Keratinocyte (primary cell): ENCODE measurements at regions not wholly inside any gene's neighbourhood (a gene's known extent, or its start where the extent isn't known, plus 50 kb on each side); places are given as distances from the start of the nearest gene placed in this dataset.

Experiments used
- DNase-seq: peaks from one replicate; pipeline ENCODE4 v3.0.0-alpha.2; 2011; ENCODE audit warnings: low read depth, missing footprints, low spot score
- FAIRE-seq: peaks from 2 replicates; lab custom pipeline; 2011; peaks lifted over from hg19 to GRCh38; lab: Jason Lieb, UNC
- H2AFZ ChIP-seq: 2 replicates; pipeline ENCODE4 v1.6.0; 2012; ENCODE audit warnings: low read length, control low read depth, inconsistent platforms; ENCODE audit not compliant: control insufficient read depth
- H3K27ac ChIP-seq: 2 replicates; pipeline ENCODE4 v1.5.1; 2011; ENCODE audit warnings: low read length; ENCODE audit not compliant: control insufficient read depth, insufficient read depth
- H3K27me3 ChIP-seq: 3 replicates; pipeline ENCODE4 v1.6.0; 2011; ENCODE audit warnings: low read length; ENCODE audit not compliant: control insufficient read depth, insufficient read depth; ENCODE audit errors: extremely low read depth
- H3K36me3 ChIP-seq, 2 experiments: 2 replicates in 1 of 2; 3 replicates in 1 of 2; pipeline ENCODE4 v1.5.1; 2011; ENCODE audit warnings: low read length in 2 of 2, mild to moderate bottlenecking in 1 of 2; ENCODE audit not compliant: control insufficient read depth in 2 of 2, insufficient read depth in 2 of 2; ENCODE audit errors: extremely low read depth in 1 of 2
- H3K4me1 ChIP-seq: 3 replicates; pipeline ENCODE4 v1.5.1; 2011; ENCODE audit warnings: low read length; ENCODE audit not compliant: control insufficient read depth, insufficient read depth; ENCODE audit errors: extremely low read depth
- H3K4me2 ChIP-seq: 3 replicates; pipeline ENCODE4 v1.6.0; 2011; ENCODE audit warnings: low read depth, low read length; ENCODE audit not compliant: control insufficient read depth, insufficient read depth; ENCODE audit errors: extremely low read depth
- H3K4me3 ChIP-seq, 3 experiments: fragments of 200-600 bp in 1 of 3; sonication (generic) in 1 of 3; 2 replicates in 2 of 3; 3 replicates in 1 of 3; pipeline ENCODE4 v1.5.1; 2011 to 2016; ENCODE audit warnings: low read length in 3 of 3, mild to moderate bottlenecking in 3 of 3, control low read depth in 2 of 3, inconsistent platforms in 1 of 3, low read depth in 1 of 3, mixed read lengths in 1 of 3, mixed run types in 1 of 3, moderate library complexity in 1 of 3; ENCODE audit not compliant: control insufficient read depth in 2 of 3, insufficient read depth in 2 of 3; ENCODE audit errors: extremely low read depth in 1 of 3
- H3K79me2 ChIP-seq: 2 replicates; pipeline ENCODE4 v1.6.0; 2012; ENCODE audit warnings: low read length; ENCODE audit not compliant: control insufficient read depth, insufficient read depth
- H3K9ac ChIP-seq: 3 replicates; pipeline ENCODE4 v1.6.0; 2011; ENCODE audit warnings: low read length; ENCODE audit not compliant: control insufficient read depth, insufficient read depth; ENCODE audit errors: extremely low read depth
- H3K9me1 ChIP-seq: 3 replicates; pipeline ENCODE4 v1.6.0; 2011; ENCODE audit warnings: low read length; ENCODE audit not compliant: control insufficient read depth, insufficient read depth; ENCODE audit errors: extremely low read depth
- H3K9me3 ChIP-seq: 2 replicates; pipeline ENCODE4 v1.5.1; 2012; ENCODE audit warnings: low read depth, low read length; ENCODE audit not compliant: control insufficient read depth
- H4K20me1 ChIP-seq: 3 replicates; pipeline ENCODE4 v1.6.0; 2011; ENCODE audit warnings: low read length; ENCODE audit not compliant: control insufficient read depth, insufficient read depth; ENCODE audit errors: extremely low read depth
- EZH2 ChIP-seq: IDR thresholded peaks from one replicate; pipeline ENCODE4 v1.6.1; 2012; ENCODE audit warnings: inconsistent platforms, mild to moderate bottlenecking, low read length, moderate library complexity
- dilution Hi-C: fragments of 300-500 bp; cut with MboI; formaldehyde crosslinking; loops from one replicate; pipeline ENCODE4 v1.7.0; 2020; ENCODE audit warnings: low sequenced_read_pairs; ENCODE audit not compliant: extremely low pct_ligation_motif_present
- TF ChIP-seq, protein P1 (sequence below), 3 experiments: IDR thresholded peaks in 1 of 3; conservative IDR thresholded peaks in 1 of 3; optimal IDR thresholded peaks in 1 of 3; 2 replicates in 2 of 3; 3 replicates in 1 of 3; pipeline versions ENCODE3 to v1.5.1; 2011; ENCODE audit warnings: low read length in 3 of 3, mild to moderate bottlenecking in 3 of 3, moderate library complexity in 2 of 3, control low read depth in 1 of 3, inconsistent platforms in 1 of 3; ENCODE audit not compliant: insufficient read depth in 2 of 3; ENCODE audit errors: extremely low read depth in 1 of 3

- H3K27ac ChIP-seq: no peak overlapping the region
- H3K4me2 ChIP-seq: no peak overlapping the region
- H3K9me1 ChIP-seq: no peaks in the 10 kb centered on the region
- H3K36me3 ChIP-seq: no peaks in the 10 kb centered on the region
- no peak for DNase-seq
- no peak overlapping the region for H3K9ac ChIP-seq
- no peak overlapping the region for H3K4me3 ChIP-seq
- FAIRE-seq: no peak
- no peaks in the 10 kb centered on the region for H3K9me3 ChIP-seq
- no peaks in the 10 kb centered on the region for H4K20me1 ChIP-seq
- dilution Hi-C loops: no loop called here
- no peaks in the 10 kb centered on the region for H3K4me1 ChIP-seq
- H2AFZ ChIP-seq: no peak overlapping the region
- TF ChIP-seq, protein P1, sequence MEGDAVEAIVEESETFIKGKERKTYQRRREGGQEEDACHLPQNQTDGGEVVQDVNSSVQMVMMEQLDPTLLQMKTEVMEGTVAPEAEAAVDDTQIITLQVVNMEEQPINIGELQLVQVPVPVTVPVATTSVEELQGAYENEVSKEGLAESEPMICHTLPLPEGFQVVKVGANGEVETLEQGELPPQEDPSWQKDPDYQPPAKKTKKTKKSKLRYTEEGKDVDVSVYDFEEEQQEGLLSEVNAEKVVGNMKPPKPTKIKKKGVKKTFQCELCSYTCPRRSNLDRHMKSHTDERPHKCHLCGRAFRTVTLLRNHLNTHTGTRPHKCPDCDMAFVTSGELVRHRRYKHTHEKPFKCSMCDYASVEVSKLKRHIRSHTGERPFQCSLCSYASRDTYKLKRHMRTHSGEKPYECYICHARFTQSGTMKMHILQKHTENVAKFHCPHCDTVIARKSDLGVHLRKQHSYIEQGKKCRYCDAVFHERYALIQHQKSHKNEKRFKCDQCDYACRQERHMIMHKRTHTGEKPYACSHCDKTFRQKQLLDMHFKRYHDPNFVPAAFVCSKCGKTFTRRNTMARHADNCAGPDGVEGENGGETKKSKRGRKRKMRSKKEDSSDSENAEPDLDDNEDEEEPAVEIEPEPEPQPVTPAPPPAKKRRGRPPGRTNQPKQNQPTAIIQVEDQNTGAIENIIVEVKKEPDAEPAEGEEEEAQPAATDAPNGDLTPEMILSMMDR (optimal IDR thresholded peaks at IDR 0.05 in 1 of 3, IDR thresholded peaks at IDR 0.05 in 1 of 3, conservative IDR thresholded peaks at IDR 0.05 in 1 of 3; ENCODE audit: extremely low read depth in 1 of 3, insufficient read depth in 2 of 3, low read length in 3 of 3): no peak
- TF ChIP-seq EZH2: no peak
- H3K79me2 ChIP-seq: no peaks in the 10 kb centered on the region
- no peaks in the 10 kb centered on the region for H3K27me3 ChIP-seq
These were observed 373.9 kb upstream of the FGF13 start for GRCh38 chrX:139085404-139085803.

GRCh38 chrX:139083191-139083590, 371.7 kb upstream of the FGF13 start:
- TF ChIP-seq EZH2: no peak
- TF ChIP-seq, protein P1 (optimal IDR thresholded peaks at IDR 0.05 in 1 of 3, IDR thresholded peaks at IDR 0.05 in 1 of 3, conservative IDR thresholded peaks at IDR 0.05 in 1 of 3; ENCODE audit: extremely low read depth in 1 of 3, insufficient read depth in 2 of 3, low read length in 3 of 3): no peak

More at GRCh38 chrX:139083191-139083590, 371.7 kb upstream of the FGF13 start:
- H3K4me3 ChIP-seq: no peak overlapping the region
- dilution Hi-C loops: no loop called here
- no peaks in the 10 kb centered on the region for H3K36me3 ChIP-seq
- no peaks in the 10 kb centered on the region for H3K79me2 ChIP-seq
- FAIRE-seq: no peak
- no peaks in the 10 kb centered on the region for H3K4me1 ChIP-seq
- H3K9me3 ChIP-seq: no peaks in the 10 kb centered on the region
- no peaks in the 10 kb centered on the region for H3K9me1 ChIP-seq
- no peak for DNase-seq
- H3K4me2 ChIP-seq: no peak overlapping the region
- H4K20me1 ChIP-seq: no peaks in the 10 kb centered on the region
- no peaks in the 10 kb centered on the region for H3K27me3 ChIP-seq
- H2AFZ ChIP-seq: no peak overlapping the region
- no peak overlapping the region for H3K27ac ChIP-seq
- H3K9ac ChIP-seq: no peak overlapping the region
